GM12878 (cell line): ENCODE measurements at regions not wholly inside any gene's neighbourhood (a gene's known extent, or its start where the extent isn't known, plus 50 kb on each side); places are given as distances from the start of the nearest gene placed in this dataset.

ENCODE experiments used
- ATAC-seq: fragments of 200-7000 bp; cut with Tn5 transposase; 3 replicates; pipeline ENCODE4 v1.9.1; 2020; ENCODE audit warnings: mild to moderate bottlenecking, moderate library complexity
- BruUV-seq: library from RNA; stranded (reverse); fragments of 400-500 nt; replicated peaks from 2 replicates; lab custom pipeline; 2021; lab: Mats Ljungman, UMichigan
- CTCF ChIA-PET: fragments of 300-600 bp; sonication (Branson Sonifier 250); formaldehyde crosslinking; extraction: SDS; loops from one replicate; lab custom pipeline; 2021; ENCODE audit warnings: inconsistent platforms; lab: Yijun Ruan, JAX
- POLR2A ChIA-PET: fragments of 350-600 bp; formaldehyde crosslinking; extraction: SDS; loops from one replicate; lab custom pipeline; 2021; ENCODE audit warnings: inconsistent platforms; lab: Charles Lee
- RAD21 ChIA-PET: fragments of 300-600 bp; sonication (Branson Sonifier 250); formaldehyde crosslinking; loops from one replicate; lab custom pipeline; 2023; ENCODE audit warnings: antibody characterized with exemption; ENCODE audit not compliant: unreplicated experiment; lab: Charles Lee
- SMC1A ChIA-PET: fragments of 300-600 bp; sonication (Branson Sonifier 250); formaldehyde crosslinking; loops from one replicate; lab custom pipeline; 2023; ENCODE audit not compliant: unreplicated experiment, uncharacterized antibody; lab: Charles Lee
- DNase-seq: peaks from one replicate; pipeline ENCODE4 v3.0.0-alpha.2; 2011; ENCODE audit warnings: low read depth, low spot score
- FAIRE-seq: peaks from 3 replicates; lab custom pipeline; 2011; peaks lifted over from hg19 to GRCh38; lab: Jason Lieb, UNC
- H2AFZ ChIP-seq: 2 replicates; pipeline ENCODE4 v1.6.0; 2011; ENCODE audit warnings: low read depth, low read length, control low read depth; ENCODE audit not compliant: control insufficient read depth
- H3K27ac ChIP-seq: 2 replicates; pipeline ENCODE4 v1.5.1; 2011; ENCODE audit warnings: control low read depth; ENCODE audit not compliant: control insufficient read depth, insufficient read depth
- H3K27me3 ChIP-seq, 2 experiments: replicated peaks in 1 of 2; 2 replicates each; pipeline versions ENCODE4 v1.6.0 to v1.6.1; 2011; ENCODE audit warnings: low read length in 1 of 2; ENCODE audit not compliant: control insufficient read depth in 2 of 2, insufficient read depth in 2 of 2
- H3K36me3 ChIP-seq, 2 experiments: 2 replicates each; pipeline ENCODE4 v1.5.1; 2011; ENCODE audit warnings: low read length in 1 of 2; ENCODE audit not compliant: control insufficient read depth in 2 of 2, insufficient read depth in 2 of 2
- H3K4me1 ChIP-seq: 2 replicates; pipeline ENCODE4 v1.6.1; 2011; ENCODE audit warnings: mild to moderate bottlenecking, low read length, moderate library complexity, mixed read lengths; ENCODE audit not compliant: control insufficient read depth, insufficient read depth
- H3K4me2 ChIP-seq: 2 replicates; pipeline ENCODE4 v1.6.0; 2011; ENCODE audit warnings: control low read depth; ENCODE audit not compliant: control insufficient read depth, insufficient read depth
- H3K4me3 ChIP-seq: fragments of 200-600 bp; sonication (generic); 2 replicates; pipeline ENCODE4 v1.5.1; 2016
- H3K79me2 ChIP-seq: 2 replicates; pipeline ENCODE4 v1.6.0; 2011; ENCODE audit warnings: low read length; ENCODE audit not compliant: control insufficient read depth, insufficient read depth
- H3K9ac ChIP-seq: 2 replicates; pipeline ENCODE4 v1.8.0; 2011; ENCODE audit warnings: low read length, control low read depth, mixed read lengths; ENCODE audit not compliant: control insufficient read depth, insufficient read depth
- H3K9me3 ChIP-seq: replicated peaks from 3 replicates; pipeline ENCODE4 v1.5.1; 2011; ENCODE audit warnings: mild to moderate bottlenecking, low read length; ENCODE audit not compliant: control insufficient read depth, insufficient read depth
- H4K20me1 ChIP-seq: 2 replicates; pipeline ENCODE4 v1.6.0; 2011; ENCODE audit not compliant: control insufficient read depth, insufficient read depth
- BCL11A ChIP-seq: IDR thresholded peaks from 2 replicates; pipeline ENCODE4 v1.6.1; 2011; ENCODE audit warnings: low read depth, low read length
- BMI1 ChIP-seq: fragments of 450-650 bp; IDR thresholded peaks from 2 replicates; pipeline ENCODE4 v1.6.1; 2016; ENCODE audit warnings: mild to moderate bottlenecking, moderate library complexity, borderline replicate concordance
- EGR1 ChIP-seq, 2 experiments: IDR thresholded peaks; 1 replicate in 1 of 2; 2 replicates in 1 of 2; pipeline ENCODE4 v1.6.1; 2011 to 2012; ENCODE audit warnings: low read depth in 2 of 2, low read length in 2 of 2, borderline replicate concordance in 1 of 2, mild to moderate bottlenecking in 1 of 2, moderate library complexity in 1 of 2
- ESRRA ChIP-seq: IDR thresholded peaks from 2 replicates; pipeline ENCODE4 v1.6.1; 2012; ENCODE audit warnings: mild to moderate bottlenecking, low read length, improper control_type of control experiment
- MTA2 ChIP-seq: fragments of 450-650 bp; IDR thresholded peaks from 2 replicates; pipeline ENCODE4 v1.6.1; 2016; ENCODE audit warnings: low read depth, mild to moderate bottlenecking, moderate library complexity
- STAT1 ChIP-seq: fragments of 450-650 bp; conservative IDR thresholded peaks from 2 replicates; pipeline ENCODE4 v1.6.1; 2014; ENCODE audit warnings: antibody characterized with exemption, mild to moderate bottlenecking
- ZNF207 ChIP-seq: fragments of 450-650 bp; IDR thresholded peaks from 2 replicates; pipeline ENCODE4 v1.6.1; 2014; ENCODE audit warnings: antibody characterized with exemption, mild to moderate bottlenecking, borderline replicate concordance
- ZNF24 ChIP-seq: fragments of 450-650 bp; IDR thresholded peaks from 2 replicates; pipeline ENCODE4 v1.6.1; 2017; ENCODE audit warnings: antibody characterized with exemption, mild to moderate bottlenecking
- WGBS: methylation state at CpG from one replicate; pipeline ENCODE4 v1.1.6; 2016; ENCODE audit warnings: low lambda C conversion rate; ENCODE audit not compliant: insufficient replicate concordance, insufficient coverage; ENCODE audit errors: missing lambda C conversion rate; 5-methylcytosine and 5-hydroxymethylcytosine counted together
- in situ Hi-C: fragments of 300-500 bp; cut with MboI; formaldehyde crosslinking; loops from 9 replicates; pipeline ENCODE4 v1.14.3; 2018; ENCODE audit warnings: mixed read lengths
- intact Hi-C: fragments of 100-400 bp; cut with micrococcal nuclease; formaldehyde crosslinking; loops from one replicate; pipeline ENCODE4 v1.14.2; 2022; ENCODE audit not compliant: unreplicated experiment
- TF ChIP-seq, protein P1 (sequence below): IDR thresholded peaks from 2 replicates; pipeline ENCODE4 v1.6.1; 2011; ENCODE audit warnings: borderline replicate concordance, low read depth, mild to moderate bottlenecking, moderate library complexity, low read length; ENCODE audit not compliant: insufficient read depth, poor library complexity, severe bottlenecking
- TF ChIP-seq, protein P2 (sequence below): fragments of 450-650 bp; IDR thresholded peaks from 2 replicates; pipeline ENCODE4 v1.6.1; 2017; ENCODE audit warnings: mild to moderate bottlenecking, moderate library complexity

DNA sequence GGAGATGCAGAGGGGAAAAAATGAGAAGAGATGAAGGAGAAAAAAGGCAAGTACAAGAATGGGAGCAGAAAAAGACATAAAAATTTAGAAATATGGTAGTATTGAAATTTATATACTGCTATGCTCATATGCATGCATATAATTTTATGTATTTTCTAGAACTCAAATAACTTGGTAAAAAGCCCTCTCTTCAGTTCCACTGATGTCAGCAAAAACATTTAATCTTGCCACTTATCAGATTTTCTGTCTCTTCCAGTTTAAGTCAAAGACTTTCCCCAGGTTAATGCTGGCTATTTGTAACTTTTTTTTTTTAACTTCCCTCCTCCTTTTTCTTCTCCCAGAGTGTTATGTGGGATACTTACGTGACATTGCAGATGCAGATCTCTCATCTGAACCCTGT, 617.5 kb upstream of the CPEB2 start:
- no peak overlapping the region for H3K9ac ChIP-seq
- DNase-seq = no peak
- ATAC-seq = no peak
- H3K4me3 ChIP-seq = no peak overlapping the region
- in situ Hi-C loops (no loop called here), intact Hi-C loops (no loop called here)
- no peaks in the 10 kb centered on the region for H3K9me3 ChIP-seq
- SMC1A ChIA-PET = no interaction called here
- no TSS peak for BruUV-seq
- FAIRE-seq = no peak
- no peaks in the 10 kb centered on the region for H4K20me1 ChIP-seq
- no peak overlapping the region for H3K27ac ChIP-seq
- TF ChIP-seq, protein P1, sequence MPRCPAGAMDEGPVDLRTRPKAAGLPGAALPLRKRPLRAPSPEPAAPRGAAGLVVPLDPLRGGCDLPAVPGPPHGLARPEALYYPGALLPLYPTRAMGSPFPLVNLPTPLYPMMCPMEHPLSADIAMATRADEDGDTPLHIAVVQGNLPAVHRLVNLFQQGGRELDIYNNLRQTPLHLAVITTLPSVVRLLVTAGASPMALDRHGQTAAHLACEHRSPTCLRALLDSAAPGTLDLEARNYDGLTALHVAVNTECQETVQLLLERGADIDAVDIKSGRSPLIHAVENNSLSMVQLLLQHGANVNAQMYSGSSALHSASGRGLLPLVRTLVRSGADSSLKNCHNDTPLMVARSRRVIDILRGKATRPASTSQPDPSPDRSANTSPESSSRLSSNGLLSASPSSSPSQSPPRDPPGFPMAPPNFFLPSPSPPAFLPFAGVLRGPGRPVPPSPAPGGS = no peak
- no peak for TF ChIP-seq EGR1 (IDR thresholded peaks at IDR 0.05; ENCODE audit: borderline replicate concordance in 1 of 2, low read depth in 2 of 2, low read length in 2 of 2)
- TF ChIP-seq ZNF207 = no peak
- no peak for TF ChIP-seq BMI1
- WGBS = 0% methylated on average over 1 of the region's 1 CpG
- H3K36me3 ChIP-seq = no peaks in the 10 kb centered on the region
- H3K27me3 ChIP-seq = no peaks in the 10 kb centered on the region
- RAD21 ChIA-PET = no interaction called here
- no peaks in the 10 kb centered on the region for H3K79me2 ChIP-seq
- no peak overlapping the region for H2AFZ ChIP-seq
- no peak overlapping the region for H3K4me2 ChIP-seq
- H3K4me1 ChIP-seq = no peaks in the 10 kb centered on the region
- CTCF ChIA-PET = no interaction called here
- POLR2A ChIA-PET = no interaction called here

DNA sequence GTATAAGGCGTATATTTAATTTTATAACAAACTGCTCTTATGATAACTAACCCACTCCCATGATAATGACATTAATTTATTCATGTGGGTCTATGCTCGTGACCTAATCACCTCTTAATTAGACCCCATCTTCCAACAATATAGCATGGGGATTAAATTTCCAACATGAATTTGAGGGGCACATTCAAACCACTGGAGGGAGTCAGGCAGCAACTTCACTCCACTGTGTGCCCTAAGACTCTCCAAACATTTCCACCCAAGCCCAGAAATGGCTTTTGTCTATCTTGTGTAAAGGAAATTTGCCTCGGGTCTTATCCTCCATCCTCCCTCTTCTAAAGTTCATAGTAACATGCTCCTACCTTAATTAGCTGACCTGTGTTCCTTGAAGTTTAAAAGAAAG, 616.1 kb upstream of the CPEB2 start:
- no peak overlapping the region for H3K9ac ChIP-seq
- H3K79me2 ChIP-seq = no peaks in the 10 kb centered on the region
- TF ChIP-seq ZNF24 = no peak
- no peak for TF ChIP-seq EGR1 (IDR thresholded peaks at IDR 0.05; ENCODE audit: borderline replicate concordance in 1 of 2, low read depth in 2 of 2, low read length in 2 of 2)
- TF ChIP-seq STAT1 = no peak
- no peak for TF ChIP-seq BCL11A
- TF ChIP-seq, protein P2, sequence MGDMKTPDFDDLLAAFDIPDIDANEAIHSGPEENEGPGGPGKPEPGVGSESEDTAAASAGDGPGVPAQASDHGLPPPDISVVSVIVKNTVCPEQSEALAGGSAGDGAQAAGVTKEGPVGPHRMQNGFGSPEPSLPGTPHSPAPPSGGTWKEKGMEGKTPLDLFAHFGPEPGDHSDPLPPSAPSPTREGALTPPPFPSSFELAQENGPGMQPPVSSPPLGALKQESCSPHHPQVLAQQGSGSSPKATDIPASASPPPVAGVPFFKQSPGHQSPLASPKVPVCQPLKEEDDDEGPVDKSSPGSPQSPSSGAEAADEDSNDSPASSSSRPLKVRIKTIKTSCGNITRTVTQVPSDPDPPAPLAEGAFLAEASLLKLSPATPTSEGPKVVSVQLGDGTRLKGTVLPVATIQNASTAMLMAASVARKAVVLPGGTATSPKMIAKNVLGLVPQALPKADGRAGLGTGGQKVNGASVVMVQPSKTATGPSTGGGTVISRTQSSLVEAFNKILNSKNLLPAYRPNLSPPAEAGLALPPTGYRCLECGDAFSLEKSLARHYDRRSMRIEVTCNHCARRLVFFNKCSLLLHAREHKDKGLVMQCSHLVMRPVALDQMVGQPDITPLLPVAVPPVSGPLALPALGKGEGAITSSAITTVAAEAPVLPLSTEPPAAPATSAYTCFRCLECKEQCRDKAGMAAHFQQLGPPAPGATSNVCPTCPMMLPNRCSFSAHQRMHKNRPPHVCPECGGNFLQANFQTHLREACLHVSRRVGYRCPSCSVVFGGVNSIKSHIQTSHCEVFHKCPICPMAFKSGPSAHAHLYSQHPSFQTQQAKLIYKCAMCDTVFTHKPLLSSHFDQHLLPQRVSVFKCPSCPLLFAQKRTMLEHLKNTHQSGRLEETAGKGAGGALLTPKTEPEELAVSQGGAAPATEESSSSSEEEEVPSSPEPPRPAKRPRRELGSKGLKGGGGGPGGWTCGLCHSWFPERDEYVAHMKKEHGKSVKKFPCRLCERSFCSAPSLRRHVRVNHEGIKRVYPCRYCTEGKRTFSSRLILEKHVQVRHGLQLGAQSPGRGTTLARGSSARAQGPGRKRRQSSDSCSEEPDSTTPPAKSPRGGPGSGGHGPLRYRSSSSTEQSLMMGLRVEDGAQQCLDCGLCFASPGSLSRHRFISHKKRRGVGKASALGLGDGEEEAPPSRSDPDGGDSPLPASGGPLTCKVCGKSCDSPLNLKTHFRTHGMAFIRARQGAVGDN = no peak
- no peak for TF ChIP-seq ESRRA
- TF ChIP-seq MTA2 = no peak
- H4K20me1 ChIP-seq = no peaks in the 10 kb centered on the region
- in situ Hi-C loops (no loop called here), intact Hi-C loops (no loop called here)
- ChIA-PET SMC1A (no interaction called here), POLR2A (no interaction called here), CTCF (no interaction called here), RAD21 (no interaction called here)
- no peak for DNase-seq
- no peak overlapping the region for H3K27ac ChIP-seq
- 9% methylated on average over 3 of the region's 3 CpGs for WGBS
- ATAC-seq = no peak
- H3K9me3 ChIP-seq = no peaks in the 10 kb centered on the region
- no peaks in the 10 kb centered on the region for H3K27me3 ChIP-seq
- H3K4me3 ChIP-seq = no peak overlapping the region
- BruUV-seq = no TSS peak
- no peak overlapping the region for H3K4me2 ChIP-seq
- no peaks in the 10 kb centered on the region for H3K36me3 ChIP-seq
- H3K4me1 ChIP-seq = no peaks in the 10 kb centered on the region
- FAIRE-seq = no peak
- no peak overlapping the region for H2AFZ ChIP-seq
